GM12878 (cell line): ENCODE measurements at regions not wholly inside any gene's neighbourhood (a gene's known extent, or its start where the extent isn't known, plus 50 kb on each side); places are given as distances from the start of the nearest gene placed in this dataset.

ENCODE experiments used
- ATAC-seq: fragments of 200-7000 bp; cut with Tn5 transposase; 3 replicates; pipeline ENCODE4 v1.9.1; 2020; ENCODE audit warnings: mild to moderate bottlenecking, moderate library complexity
- BruUV-seq: library from RNA; stranded (reverse); fragments of 400-500 nt; replicated peaks from 2 replicates; lab custom pipeline; 2021; lab: Mats Ljungman, UMichigan
- CTCF ChIA-PET: fragments of 300-600 bp; sonication (Branson Sonifier 250); formaldehyde crosslinking; extraction: SDS; loops from one replicate; lab custom pipeline; 2021; ENCODE audit warnings: inconsistent platforms; lab: Yijun Ruan, JAX
- POLR2A ChIA-PET: fragments of 350-600 bp; formaldehyde crosslinking; extraction: SDS; loops from one replicate; lab custom pipeline; 2021; ENCODE audit warnings: inconsistent platforms; lab: Charles Lee
- RAD21 ChIA-PET: fragments of 300-600 bp; sonication (Branson Sonifier 250); formaldehyde crosslinking; loops from one replicate; lab custom pipeline; 2023; ENCODE audit warnings: antibody characterized with exemption; ENCODE audit not compliant: unreplicated experiment; lab: Charles Lee
- SMC1A ChIA-PET: fragments of 300-600 bp; sonication (Branson Sonifier 250); formaldehyde crosslinking; loops from one replicate; lab custom pipeline; 2023; ENCODE audit not compliant: unreplicated experiment, uncharacterized antibody; lab: Charles Lee
- DNase-seq: peaks from one replicate; pipeline ENCODE4 v3.0.0-alpha.2; 2011; ENCODE audit warnings: low read depth, low spot score
- FAIRE-seq: peaks from 3 replicates; lab custom pipeline; 2011; peaks lifted over from hg19 to GRCh38; lab: Jason Lieb, UNC
- H2AFZ ChIP-seq: 2 replicates; pipeline ENCODE4 v1.6.0; 2011; ENCODE audit warnings: low read depth, low read length, control low read depth; ENCODE audit not compliant: control insufficient read depth
- H3K27ac ChIP-seq: 2 replicates; pipeline ENCODE4 v1.5.1; 2011; ENCODE audit warnings: control low read depth; ENCODE audit not compliant: control insufficient read depth, insufficient read depth
- H3K27me3 ChIP-seq, 2 experiments: replicated peaks in 1 of 2; 2 replicates each; pipeline versions ENCODE4 v1.6.0 to v1.6.1; 2011; ENCODE audit warnings: low read length in 1 of 2; ENCODE audit not compliant: control insufficient read depth in 2 of 2, insufficient read depth in 2 of 2
- H3K36me3 ChIP-seq, 2 experiments: 2 replicates each; pipeline ENCODE4 v1.5.1; 2011; ENCODE audit warnings: low read length in 1 of 2; ENCODE audit not compliant: control insufficient read depth in 2 of 2, insufficient read depth in 2 of 2
- H3K4me1 ChIP-seq: 2 replicates; pipeline ENCODE4 v1.6.1; 2011; ENCODE audit warnings: mild to moderate bottlenecking, low read length, moderate library complexity, mixed read lengths; ENCODE audit not compliant: control insufficient read depth, insufficient read depth
- H3K4me2 ChIP-seq: 2 replicates; pipeline ENCODE4 v1.6.0; 2011; ENCODE audit warnings: control low read depth; ENCODE audit not compliant: control insufficient read depth, insufficient read depth
- H3K4me3 ChIP-seq: fragments of 200-600 bp; sonication (generic); 2 replicates; pipeline ENCODE4 v1.5.1; 2016
- H3K79me2 ChIP-seq: 2 replicates; pipeline ENCODE4 v1.6.0; 2011; ENCODE audit warnings: low read length; ENCODE audit not compliant: control insufficient read depth, insufficient read depth
- H3K9ac ChIP-seq: 2 replicates; pipeline ENCODE4 v1.8.0; 2011; ENCODE audit warnings: low read length, control low read depth, mixed read lengths; ENCODE audit not compliant: control insufficient read depth, insufficient read depth
- H3K9me3 ChIP-seq: replicated peaks from 3 replicates; pipeline ENCODE4 v1.5.1; 2011; ENCODE audit warnings: mild to moderate bottlenecking, low read length; ENCODE audit not compliant: control insufficient read depth, insufficient read depth
- H4K20me1 ChIP-seq: 2 replicates; pipeline ENCODE4 v1.6.0; 2011; ENCODE audit not compliant: control insufficient read depth, insufficient read depth
- BCL11A ChIP-seq: IDR thresholded peaks from 2 replicates; pipeline ENCODE4 v1.6.1; 2011; ENCODE audit warnings: low read depth, low read length
- EGR1 ChIP-seq, 2 experiments: IDR thresholded peaks; 1 replicate in 1 of 2; 2 replicates in 1 of 2; pipeline ENCODE4 v1.6.1; 2011 to 2012; ENCODE audit warnings: low read depth in 2 of 2, low read length in 2 of 2, borderline replicate concordance in 1 of 2, mild to moderate bottlenecking in 1 of 2, moderate library complexity in 1 of 2
- FOXK2 ChIP-seq: fragments of 450-650 bp; IDR thresholded peaks from 2 replicates; pipeline ENCODE4 v1.6.1; 2017; ENCODE audit warnings: mild to moderate bottlenecking, moderate library complexity
- MTA3 ChIP-seq: IDR thresholded peaks from 2 replicates; pipeline ENCODE4 v1.6.1; 2012; ENCODE audit warnings: low read length, inconsistent platforms, borderline replicate concordance
- PML ChIP-seq: IDR thresholded peaks from 2 replicates; pipeline ENCODE4 v1.6.1; 2012; ENCODE audit warnings: low read length, inconsistent platforms
- SPI1 ChIP-seq: IDR thresholded peaks from 2 replicates; pipeline ENCODE4 v1.6.1; 2011; ENCODE audit warnings: low read depth, mild to moderate bottlenecking, low read length, moderate library complexity, borderline replicate concordance; ENCODE audit not compliant: insufficient read depth
- ZSCAN29 ChIP-seq: fragments of 450-650 bp; IDR thresholded peaks from 2 replicates; pipeline ENCODE4 v1.6.1; 2017; ENCODE audit warnings: mild to moderate bottlenecking, moderate library complexity
- WGBS: methylation state at CpG from one replicate; pipeline ENCODE4 v1.1.6; 2016; ENCODE audit warnings: low lambda C conversion rate; ENCODE audit not compliant: insufficient replicate concordance, insufficient coverage; ENCODE audit errors: missing lambda C conversion rate; 5-methylcytosine and 5-hydroxymethylcytosine counted together
- in situ Hi-C: fragments of 300-500 bp; cut with MboI; formaldehyde crosslinking; loops from 9 replicates; pipeline ENCODE4 v1.14.3; 2018; ENCODE audit warnings: mixed read lengths
- intact Hi-C: fragments of 100-400 bp; cut with micrococcal nuclease; formaldehyde crosslinking; loops from one replicate; pipeline ENCODE4 v1.14.2; 2022; ENCODE audit not compliant: unreplicated experiment
- TF ChIP-seq, protein P1 (sequence below): fragments of 450-650 bp; IDR thresholded peaks from 2 replicates; pipeline ENCODE4 v1.6.1; 2017; ENCODE audit warnings: mild to moderate bottlenecking, moderate library complexity
- TF ChIP-seq, protein P2 (sequence below): fragments of 450-650 bp; IDR thresholded peaks from 2 replicates; pipeline ENCODE4 v1.6.1; 2017; ENCODE audit warnings: borderline replicate concordance
- TF ChIP-seq, protein P3 (sequence below): IDR thresholded peaks from 2 replicates; pipeline ENCODE4 v1.6.1; 2012; ENCODE audit warnings: low read depth, low read length, improper control_type of control experiment

DNA sequence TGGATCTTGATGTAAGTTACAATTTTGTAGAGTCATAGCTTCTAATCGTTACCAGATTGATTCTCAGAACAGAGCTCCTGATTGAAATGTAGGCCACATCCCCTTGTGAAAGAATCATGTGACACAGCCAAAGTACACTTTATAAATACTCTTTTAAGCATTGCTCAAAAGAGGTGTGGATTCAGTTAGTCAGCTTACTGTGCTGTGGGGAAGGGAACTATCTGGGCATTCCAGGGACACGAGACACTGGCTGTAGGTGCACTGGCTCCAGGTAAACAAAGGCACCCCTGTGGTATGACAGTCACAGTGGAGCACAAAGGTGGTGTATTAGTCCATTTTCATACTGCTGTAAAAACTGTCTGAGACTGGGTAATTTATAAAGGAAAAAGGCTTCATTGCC lies 222.8 kb downstream of the LIG4 start:
- SMC1A ChIA-PET: no interaction called here
- no peaks in the 10 kb centered on the region for H3K4me1 ChIP-seq
- H3K9me3 ChIP-seq: no peaks in the 10 kb centered on the region
- intact Hi-C loops (no loop called here), in situ Hi-C loops (no loop called here)
- 0% methylated on average over 2 of the region's 2 CpGs for WGBS
- no peaks in the 10 kb centered on the region for H3K36me3 ChIP-seq
- ATAC-seq: no peak
- no peaks in the 10 kb centered on the region for H3K79me2 ChIP-seq
- DNase-seq: no peak
- BruUV-seq: no TSS peak
- no peaks in the 10 kb centered on the region for H4K20me1 ChIP-seq
- H3K4me2 ChIP-seq: no peak overlapping the region
- no peak for TF ChIP-seq BCL11A
- TF ChIP-seq, protein P1, sequence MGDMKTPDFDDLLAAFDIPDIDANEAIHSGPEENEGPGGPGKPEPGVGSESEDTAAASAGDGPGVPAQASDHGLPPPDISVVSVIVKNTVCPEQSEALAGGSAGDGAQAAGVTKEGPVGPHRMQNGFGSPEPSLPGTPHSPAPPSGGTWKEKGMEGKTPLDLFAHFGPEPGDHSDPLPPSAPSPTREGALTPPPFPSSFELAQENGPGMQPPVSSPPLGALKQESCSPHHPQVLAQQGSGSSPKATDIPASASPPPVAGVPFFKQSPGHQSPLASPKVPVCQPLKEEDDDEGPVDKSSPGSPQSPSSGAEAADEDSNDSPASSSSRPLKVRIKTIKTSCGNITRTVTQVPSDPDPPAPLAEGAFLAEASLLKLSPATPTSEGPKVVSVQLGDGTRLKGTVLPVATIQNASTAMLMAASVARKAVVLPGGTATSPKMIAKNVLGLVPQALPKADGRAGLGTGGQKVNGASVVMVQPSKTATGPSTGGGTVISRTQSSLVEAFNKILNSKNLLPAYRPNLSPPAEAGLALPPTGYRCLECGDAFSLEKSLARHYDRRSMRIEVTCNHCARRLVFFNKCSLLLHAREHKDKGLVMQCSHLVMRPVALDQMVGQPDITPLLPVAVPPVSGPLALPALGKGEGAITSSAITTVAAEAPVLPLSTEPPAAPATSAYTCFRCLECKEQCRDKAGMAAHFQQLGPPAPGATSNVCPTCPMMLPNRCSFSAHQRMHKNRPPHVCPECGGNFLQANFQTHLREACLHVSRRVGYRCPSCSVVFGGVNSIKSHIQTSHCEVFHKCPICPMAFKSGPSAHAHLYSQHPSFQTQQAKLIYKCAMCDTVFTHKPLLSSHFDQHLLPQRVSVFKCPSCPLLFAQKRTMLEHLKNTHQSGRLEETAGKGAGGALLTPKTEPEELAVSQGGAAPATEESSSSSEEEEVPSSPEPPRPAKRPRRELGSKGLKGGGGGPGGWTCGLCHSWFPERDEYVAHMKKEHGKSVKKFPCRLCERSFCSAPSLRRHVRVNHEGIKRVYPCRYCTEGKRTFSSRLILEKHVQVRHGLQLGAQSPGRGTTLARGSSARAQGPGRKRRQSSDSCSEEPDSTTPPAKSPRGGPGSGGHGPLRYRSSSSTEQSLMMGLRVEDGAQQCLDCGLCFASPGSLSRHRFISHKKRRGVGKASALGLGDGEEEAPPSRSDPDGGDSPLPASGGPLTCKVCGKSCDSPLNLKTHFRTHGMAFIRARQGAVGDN: no peak
- TF ChIP-seq ZSCAN29: no peak
- no peak for TF ChIP-seq MTA3
- TF ChIP-seq PML: no peak
- TF ChIP-seq, protein P2, sequence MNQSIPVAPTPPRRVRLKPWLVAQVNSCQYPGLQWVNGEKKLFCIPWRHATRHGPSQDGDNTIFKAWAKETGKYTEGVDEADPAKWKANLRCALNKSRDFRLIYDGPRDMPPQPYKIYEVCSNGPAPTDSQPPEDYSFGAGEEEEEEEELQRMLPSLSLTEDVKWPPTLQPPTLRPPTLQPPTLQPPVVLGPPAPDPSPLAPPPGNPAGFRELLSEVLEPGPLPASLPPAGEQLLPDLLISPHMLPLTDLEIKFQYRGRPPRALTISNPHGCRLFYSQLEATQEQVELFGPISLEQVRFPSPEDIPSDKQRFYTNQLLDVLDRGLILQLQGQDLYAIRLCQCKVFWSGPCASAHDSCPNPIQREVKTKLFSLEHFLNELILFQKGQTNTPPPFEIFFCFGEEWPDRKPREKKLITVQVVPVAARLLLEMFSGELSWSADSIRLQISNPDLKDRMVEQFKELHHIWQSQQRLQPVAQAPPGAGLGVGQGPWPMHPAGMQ: no peak
- no peak for TF ChIP-seq EGR1 (IDR thresholded peaks at IDR 0.05; ENCODE audit: borderline replicate concordance in 1 of 2, low read depth in 2 of 2, low read length in 2 of 2)
- no peak for TF ChIP-seq SPI1
- TF ChIP-seq, protein P3, sequence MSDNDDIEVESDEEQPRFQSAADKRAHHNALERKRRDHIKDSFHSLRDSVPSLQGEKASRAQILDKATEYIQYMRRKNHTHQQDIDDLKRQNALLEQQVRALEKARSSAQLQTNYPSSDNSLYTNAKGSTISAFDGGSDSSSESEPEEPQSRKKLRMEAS: no peak
- TF ChIP-seq FOXK2: no peak
- H3K9ac ChIP-seq: no peak overlapping the region
- POLR2A ChIA-PET: interaction anchor here (0.7 kb wide), 1 partner anchor 327 kb away, joined by 3 read pairs; no protein-coding TSS in a partner anchor
- no peak overlapping the region for H3K4me3 ChIP-seq
- FAIRE-seq: no peak
- RAD21 ChIA-PET: interaction anchor here (1.6 kb wide), 1 partner anchor 44 kb away, joined by 5 read pairs; no protein-coding TSS in a partner anchor
- CTCF ChIA-PET: no interaction called here
- H2AFZ ChIP-seq: no peak overlapping the region
- no peaks in the 10 kb centered on the region for H3K27me3 ChIP-seq
- no peak overlapping the region for H3K27ac ChIP-seq
